HK-2 (cell line): ENCODE measurements at regions not wholly inside any gene's neighbourhood (a gene's known extent, or its start where the extent isn't known, plus 50 kb on each side); places are given as distances from the start of the nearest gene placed in this dataset.
"Not testable (repeated sequence)": the region's sequence is repeated elsewhere in the genome, so short reads cannot be mapped to it uniquely, and the experiment has no call there.

Source experiments
- DNase-seq: peaks from one replicate; pipeline ENCODE4 v3.0.0-alpha.2; 2018; ENCODE audit not compliant: unreplicated experiment

- DNase-seq = no peak
Observed at GRCh38 chrY:18919256-18919655, 145.7 kb upstream of the HSFY2 start.

- no peak for DNase-seq
Observed at GRCh38 chrY:18912846-18913245, 139.3 kb upstream of the HSFY2 start.

- no peak for DNase-seq
Observed at GRCh38 chrY:18909846-18910245, 136.3 kb upstream of the HSFY2 start.

- not testable (repeated sequence) for DNase-seq
Observed at GRCh38 chrY:18906198-18906597, 132.7 kb upstream of the HSFY2 start.

- no peak for DNase-seq
Observed at GRCh38 chrY:18904296-18904695, 130.8 kb upstream of the HSFY2 start.

- DNase-seq = no peak
Observed at GRCh38 chrY:18891994-18892393, 118.5 kb upstream of the HSFY2 start.

GRCh38 chrY:18889548-18889947 lies 116.0 kb upstream of the HSFY2 start:
- DNase-seq = no peak

GRCh38 chrY:18884748-18885147 lies 111.2 kb upstream of the HSFY2 start:
- no peak for DNase-seq

- DNase-seq = not testable (repeated sequence)
Observed at GRCh38 chrY:18869145-18869544, 95.6 kb upstream of the HSFY2 start.

- not testable (repeated sequence) for DNase-seq
Observed at GRCh38 chrY:18866887-18867551, 93.5 kb upstream of the HSFY2 start.

GRCh38 chrY:18860856-18861255 lies 87.3 kb upstream of the HSFY2 start:
- DNase-seq = not testable (repeated sequence)

GRCh38 chrY:18858484-18859191 lies 85.1 kb upstream of the HSFY2 start:
- not testable (repeated sequence) for DNase-seq

GRCh38 chrY:18855184-18855583 lies 81.6 kb upstream of the HSFY2 start:
- DNase-seq = not testable (repeated sequence)

- not testable (repeated sequence) for DNase-seq
Observed at GRCh38 chrY:18853323-18853722, 79.8 kb upstream of the HSFY2 start.

GRCh38 chrY:18836643-18837042 lies 63.1 kb upstream of the HSFY2 start:
- not testable (repeated sequence) for DNase-seq
